Stimulated activated CD8-positive, alpha-beta memory T cell treated with anti-CD3 and anti-CD28 coated beads, Interleukin-12 subunit alpha, Interleukin-12 subunit beta, amount 100 ng/mL, for 1 hour (primary cell): ENCODE measurements at regions not wholly inside any gene's neighbourhood (a gene's known extent, or its start where the extent isn't known, plus 50 kb on each side); places are given as distances from the start of the nearest gene placed in this dataset.
"Not testable (repeated sequence)": the region's sequence is repeated elsewhere in the genome, so short reads cannot be mapped to it uniquely, and the experiment has no call there.

ENCODE experiments used
- DNase-seq: peaks from one replicate; pipeline ENCODE4 v3.0.0-alpha.2; 2020; ENCODE audit warnings: low read depth

- DNase-seq: not testable (repeated sequence)
These were observed 65.4 kb upstream of the ZNF195 start for GRCh38 chr11:3444420-3444744.

- not testable (repeated sequence) for DNase-seq
These were observed 64.9 kb upstream of the ZNF195 start for GRCh38 chr11:3443700-3444419.

GRCh38 chr11:3437441-3437840 is 58.5 kb upstream of the ZNF195 start:
- not testable (repeated sequence) for DNase-seq

GRCh38 chr11:3434976-3435375 is 56.0 kb upstream of the ZNF195 start:
- no peak for DNase-seq

- not testable (repeated sequence) for DNase-seq
These were observed 50.2 kb upstream of the ZNF195 start for GRCh38 chr11:3429191-3429590.
